ENCODE measurements at regions not wholly inside any gene's neighbourhood (a gene's known extent, or its start where the extent isn't known, plus 50 kb on each side); places are given as distances from the start of the nearest gene placed in this dataset.

DNA sequence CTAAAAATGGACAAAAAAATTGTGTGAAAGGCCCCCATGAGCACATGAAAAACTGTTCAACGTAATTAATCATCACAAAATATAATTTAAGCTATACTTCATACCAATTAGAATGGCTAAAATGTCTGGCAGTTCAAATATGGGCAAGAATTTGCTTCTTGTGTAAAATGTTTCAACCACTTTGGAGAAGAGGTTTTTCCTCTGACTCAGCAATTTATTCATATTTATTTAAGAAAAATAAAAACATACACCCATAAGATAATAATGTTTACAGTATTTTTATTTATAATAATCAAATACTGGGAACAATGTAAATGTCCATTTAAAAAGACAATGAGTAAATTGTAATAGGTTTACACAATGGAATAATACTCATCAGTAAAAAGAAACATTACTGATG is 395.1 kb upstream of the KHDRBS2 start:
- TF ChIP-seq CEBPB (IDR thresholded peaks at IDR 0.05; ENCODE audit: low read depth), result no peak
- TF ChIP-seq EGR1 (IDR thresholded peaks at IDR 0.05; ENCODE audit: low read depth), result no peak
- TF ChIP-seq CBX3 (IDR thresholded peaks at IDR 0.05; ENCODE audit: low read depth), result no peak
- TF ChIP-seq, protein P1, sequence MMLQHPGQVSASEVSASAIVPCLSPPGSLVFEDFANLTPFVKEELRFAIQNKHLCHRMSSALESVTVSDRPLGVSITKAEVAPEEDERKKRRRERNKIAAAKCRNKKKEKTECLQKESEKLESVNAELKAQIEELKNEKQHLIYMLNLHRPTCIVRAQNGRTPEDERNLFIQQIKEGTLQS (IDR thresholded peaks at IDR 0.05), result no peak
- TF ChIP-seq, protein P2, sequence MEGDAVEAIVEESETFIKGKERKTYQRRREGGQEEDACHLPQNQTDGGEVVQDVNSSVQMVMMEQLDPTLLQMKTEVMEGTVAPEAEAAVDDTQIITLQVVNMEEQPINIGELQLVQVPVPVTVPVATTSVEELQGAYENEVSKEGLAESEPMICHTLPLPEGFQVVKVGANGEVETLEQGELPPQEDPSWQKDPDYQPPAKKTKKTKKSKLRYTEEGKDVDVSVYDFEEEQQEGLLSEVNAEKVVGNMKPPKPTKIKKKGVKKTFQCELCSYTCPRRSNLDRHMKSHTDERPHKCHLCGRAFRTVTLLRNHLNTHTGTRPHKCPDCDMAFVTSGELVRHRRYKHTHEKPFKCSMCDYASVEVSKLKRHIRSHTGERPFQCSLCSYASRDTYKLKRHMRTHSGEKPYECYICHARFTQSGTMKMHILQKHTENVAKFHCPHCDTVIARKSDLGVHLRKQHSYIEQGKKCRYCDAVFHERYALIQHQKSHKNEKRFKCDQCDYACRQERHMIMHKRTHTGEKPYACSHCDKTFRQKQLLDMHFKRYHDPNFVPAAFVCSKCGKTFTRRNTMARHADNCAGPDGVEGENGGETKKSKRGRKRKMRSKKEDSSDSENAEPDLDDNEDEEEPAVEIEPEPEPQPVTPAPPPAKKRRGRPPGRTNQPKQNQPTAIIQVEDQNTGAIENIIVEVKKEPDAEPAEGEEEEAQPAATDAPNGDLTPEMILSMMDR (IDR thresholded peaks at IDR 0.05 in 2 of 3, conservative IDR thresholded peaks at IDR 0.05 in 1 of 3; ENCODE audit: borderline replicate concordance in 1 of 3, insufficient read depth in 1 of 3, low read depth in 2 of 3, low read length in 2 of 3), result no peak
- no peak for TF ChIP-seq SP1 (IDR thresholded peaks at IDR 0.05; ENCODE audit: low read depth)
- TF ChIP-seq, protein P3, sequence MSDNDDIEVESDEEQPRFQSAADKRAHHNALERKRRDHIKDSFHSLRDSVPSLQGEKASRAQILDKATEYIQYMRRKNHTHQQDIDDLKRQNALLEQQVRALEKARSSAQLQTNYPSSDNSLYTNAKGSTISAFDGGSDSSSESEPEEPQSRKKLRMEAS (IDR thresholded peaks at IDR 0.05), result no peak
- no peak for TF ChIP-seq ZFX (IDR thresholded peaks at IDR 0.05)
- TF ChIP-seq POLR2AphosphoS5 (IDR thresholded peaks at IDR 0.05; ENCODE audit: low read depth, low read length), result no peak
- TF ChIP-seq SIN3A (IDR thresholded peaks at IDR 0.05; ENCODE audit: low read depth), result no peak
- TF ChIP-seq POLR2A (IDR thresholded peaks at IDR 0.05; ENCODE audit: borderline replicate concordance, extremely low read depth, insufficient read depth, insufficient read length), result no peak
- no peak for TF ChIP-seq YY1 (IDR thresholded peaks at IDR 0.05; ENCODE audit: extremely low read depth, insufficient replicate concordance, low read depth, low read length)
- no peak for TF ChIP-seq ELF1 (IDR thresholded peaks at IDR 0.05; ENCODE audit: borderline replicate concordance, low read depth)
- TF ChIP-seq, protein P4, sequence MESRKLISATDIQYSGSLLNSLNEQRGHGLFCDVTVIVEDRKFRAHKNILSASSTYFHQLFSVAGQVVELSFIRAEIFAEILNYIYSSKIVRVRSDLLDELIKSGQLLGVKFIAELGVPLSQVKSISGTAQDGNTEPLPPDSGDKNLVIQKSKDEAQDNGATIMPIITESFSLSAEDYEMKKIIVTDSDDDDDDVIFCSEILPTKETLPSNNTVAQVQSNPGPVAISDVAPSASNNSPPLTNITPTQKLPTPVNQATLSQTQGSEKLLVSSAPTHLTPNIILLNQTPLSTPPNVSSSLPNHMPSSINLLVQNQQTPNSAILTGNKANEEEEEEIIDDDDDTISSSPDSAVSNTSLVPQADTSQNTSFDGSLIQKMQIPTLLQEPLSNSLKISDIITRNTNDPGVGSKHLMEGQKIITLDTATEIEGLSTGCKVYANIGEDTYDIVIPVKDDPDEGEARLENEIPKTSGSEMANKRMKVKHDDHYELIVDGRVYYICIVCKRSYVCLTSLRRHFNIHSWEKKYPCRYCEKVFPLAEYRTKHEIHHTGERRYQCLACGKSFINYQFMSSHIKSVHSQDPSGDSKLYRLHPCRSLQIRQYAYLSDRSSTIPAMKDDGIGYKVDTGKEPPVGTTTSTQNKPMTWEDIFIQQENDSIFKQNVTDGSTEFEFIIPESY (IDR thresholded peaks at IDR 0.05; ENCODE audit: extremely low read depth, insufficient replicate concordance, low read length), result no peak
- no peaks in the 10 kb centered on the region for H3K4me1 ChIP-seq (ENCODE audit: control insufficient read depth in 1 of 2, insufficient read depth in 2 of 2, low read length in 2 of 2)
- H3K9me3 ChIP-seq (ENCODE audit: control insufficient read depth in 1 of 2, insufficient read depth in 1 of 2, low read depth in 1 of 2, low read length in 2 of 2), result peaks cover 7 to 18% of the 10 kb centered on the region in 2 experiments; a peak in 2 of 4 replicates
- intact Hi-C loops (cut with micrococcal nuclease), result no loop called here
- ChIA-PET POLR2A (no interaction called here), CTCF (no interaction called here), RAD21 (ENCODE audit: low non-redundant PET in 1 of 2, low total read pairs in 2 of 2, uncharacterized antibody in 2 of 2, unreplicated experiment in 2 of 2) (interaction anchor here in 1 of 2 experiments (0.6 kb wide), 1 partner anchor 99 kb away, joined by 3 read pairs; no protein-coding TSS in a partner anchor)
- ATAC-seq (no peak), DNase-seq (ENCODE audit: low read depth, low spot score) (no peak)
- H3K9ac ChIP-seq (ENCODE audit: low read length), result no peak overlapping the region
- no peaks in the 10 kb centered on the region for H3K27me3 ChIP-seq (ENCODE audit: insufficient read depth, low read length)
- no peaks in the 10 kb centered on the region for H4K20me1 ChIP-seq (ENCODE audit: insufficient read depth)
- H2AFZ ChIP-seq (ENCODE audit: low read depth, low read length, poor library complexity, severe bottlenecking), result no peak overlapping the region
- no peak overlapping the region for H3K4me2 ChIP-seq (ENCODE audit: low read length)
- BruUV-seq (replicated peaks), result no TSS peak
- no peaks in the 10 kb centered on the region for H3K9me2 ChIP-seq (ENCODE audit: insufficient read depth)
- no peak overlapping the region for H3K4me3 ChIP-seq (replicated peaks in 1 of 2; ENCODE audit: low read depth in 1 of 2, low read length in 2 of 2)
- no peaks in the 10 kb centered on the region for H3K79me2 ChIP-seq (ENCODE audit: insufficient read depth, low read length)
- H3K36me3 ChIP-seq (ENCODE audit: control insufficient read depth in 1 of 2, insufficient read depth in 2 of 2, low read length in 2 of 2), result no peaks in the 10 kb centered on the region
- H3K27ac ChIP-seq (ENCODE audit: low read depth, low read length), result no peak overlapping the region
